SK-N-SH treated with all-trans-retinoic acid at 6 μM for 48 hours (cell line): ENCODE measurements at regions not wholly inside any gene's neighbourhood (a gene's known extent, or its start where the extent isn't known, plus 50 kb on each side); places are given as distances from the start of the nearest gene placed in this dataset.

Experiments
- BACH2 ChIP-seq: fragments of 250-450 bp; sonication (Bioruptor Pico); IDR thresholded peaks from 2 replicates; pipeline ENCODE4 v1.9.0; 2021; ENCODE audit warnings: mild to moderate bottlenecking, borderline replicate concordance
- ESRRG ChIP-seq: fragments of 250-450 bp; sonication (Bioruptor Pico); IDR thresholded peaks from 2 replicates; pipeline ENCODE4 v1.6.1; 2021; ENCODE audit warnings: mild to moderate bottlenecking
- GLIS3 ChIP-seq: fragments of 250-450 bp; sonication (Bioruptor Pico); IDR thresholded peaks from 2 replicates; pipeline ENCODE4 v1.5.0; 2020; ENCODE audit warnings: mild to moderate bottlenecking, moderate library complexity
- ISL1 ChIP-seq: fragments of 250-450 bp; sonication (Bioruptor Pico); IDR thresholded peaks from 2 replicates; pipeline ENCODE4 v2.1.2; 2022; ENCODE audit warnings: mild to moderate bottlenecking, moderate library complexity
- RARB ChIP-seq: fragments of 250-450 bp; sonication (Bioruptor Pico); IDR thresholded peaks from 2 replicates; pipeline ENCODE4 v1.8.0; 2021; ENCODE audit warnings: mild to moderate bottlenecking, moderate library complexity
- ZFP30 ChIP-seq: fragments of 450-650 bp; formaldehyde crosslinking; IDR thresholded peaks from 2 replicates; pipeline ENCODE4 v1.5.0; 2022; ENCODE audit warnings: mild to moderate bottlenecking, moderate library complexity
- ZNF8 ChIP-seq: fragments of 450-650 bp; formaldehyde crosslinking; IDR thresholded peaks from 2 replicates; pipeline ENCODE4 v1.5.0; 2020; ENCODE audit warnings: mild to moderate bottlenecking, moderate library complexity
- TF ChIP-seq, protein P1 (sequence below): fragments of 250-450 bp; sonication (Bioruptor Pico); IDR thresholded peaks from 2 replicates; pipeline ENCODE4 v1.8.0; 2020; ENCODE audit warnings: mild to moderate bottlenecking, moderate library complexity, borderline replicate concordance
- TF ChIP-seq, protein P2 (sequence below): fragments of 250-450 bp; sonication (Bioruptor Pico); IDR thresholded peaks from 2 replicates; pipeline ENCODE4 v1.5.1; 2020; ENCODE audit warnings: low read depth, mild to moderate bottlenecking, moderate library complexity

DNA sequence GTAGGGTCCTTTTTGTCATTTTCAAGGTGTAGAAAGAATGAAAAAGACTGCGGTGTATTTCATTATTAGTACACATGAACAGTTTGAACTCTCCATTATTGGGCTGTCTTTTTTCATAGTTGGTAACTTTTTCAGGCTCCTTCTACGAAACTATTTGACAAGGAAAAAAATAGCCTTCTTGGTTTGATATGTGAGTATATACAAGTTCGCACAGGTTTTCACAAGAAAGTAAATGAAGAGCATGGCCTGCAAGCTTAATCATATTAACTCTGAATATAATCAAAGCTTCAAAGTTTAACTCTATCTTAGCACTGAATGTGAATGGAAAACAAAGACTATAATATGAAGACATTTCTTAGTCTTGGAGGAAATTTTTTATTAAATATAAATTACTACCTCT, 290.0 kb upstream of the ADGRL2 start:
- no peak for TF ChIP-seq ESRRG (CRISPR knock-in tag)
- TF ChIP-seq GLIS3 (CRISPR knock-in tag), result no peak
- TF ChIP-seq BACH2, result no peak
- TF ChIP-seq, protein P1, sequence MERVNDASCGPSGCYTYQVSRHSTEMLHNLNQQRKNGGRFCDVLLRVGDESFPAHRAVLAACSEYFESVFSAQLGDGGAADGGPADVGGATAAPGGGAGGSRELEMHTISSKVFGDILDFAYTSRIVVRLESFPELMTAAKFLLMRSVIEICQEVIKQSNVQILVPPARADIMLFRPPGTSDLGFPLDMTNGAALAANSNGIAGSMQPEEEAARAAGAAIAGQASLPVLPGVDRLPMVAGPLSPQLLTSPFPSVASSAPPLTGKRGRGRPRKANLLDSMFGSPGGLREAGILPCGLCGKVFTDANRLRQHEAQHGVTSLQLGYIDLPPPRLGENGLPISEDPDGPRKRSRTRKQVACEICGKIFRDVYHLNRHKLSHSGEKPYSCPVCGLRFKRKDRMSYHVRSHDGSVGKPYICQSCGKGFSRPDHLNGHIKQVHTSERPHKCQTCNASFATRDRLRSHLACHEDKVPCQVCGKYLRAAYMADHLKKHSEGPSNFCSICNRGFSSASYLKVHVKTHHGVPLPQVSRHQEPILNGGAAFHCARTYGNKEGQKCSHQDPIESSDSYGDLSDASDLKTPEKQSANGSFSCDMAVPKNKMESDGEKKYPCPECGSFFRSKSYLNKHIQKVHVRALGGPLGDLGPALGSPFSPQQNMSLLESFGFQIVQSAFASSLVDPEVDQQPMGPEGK (CRISPR knock-in tag), result no peak
- no peak for TF ChIP-seq RARB (CRISPR knock-in tag)
- no peak for TF ChIP-seq ISL1 (CRISPR knock-in tag)
- TF ChIP-seq ZFP30 (CRISPR knock-in tag), result no peak
- TF ChIP-seq, protein P2, sequence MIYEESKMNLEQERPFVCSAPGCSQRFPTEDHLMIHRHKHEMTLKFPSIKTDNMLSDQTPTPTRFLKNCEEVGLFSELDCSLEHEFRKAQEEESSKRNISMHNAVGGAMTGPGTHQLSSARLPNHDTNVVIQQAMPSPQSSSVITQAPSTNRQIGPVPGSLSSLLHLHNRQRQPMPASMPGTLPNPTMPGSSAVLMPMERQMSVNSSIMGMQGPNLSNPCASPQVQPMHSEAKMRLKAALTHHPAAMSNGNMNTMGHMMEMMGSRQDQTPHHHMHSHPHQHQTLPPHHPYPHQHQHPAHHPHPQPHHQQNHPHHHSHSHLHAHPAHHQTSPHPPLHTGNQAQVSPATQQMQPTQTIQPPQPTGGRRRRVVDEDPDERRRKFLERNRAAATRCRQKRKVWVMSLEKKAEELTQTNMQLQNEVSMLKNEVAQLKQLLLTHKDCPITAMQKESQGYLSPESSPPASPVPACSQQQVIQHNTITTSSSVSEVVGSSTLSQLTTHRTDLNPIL (CRISPR knock-in tag), result no peak
- TF ChIP-seq ZNF8 (CRISPR knock-in tag), result no peak
